Small intestine (tissue), 7 donors: ENCODE measurements at regions not wholly inside any gene's neighbourhood (a gene's known extent, or its start where the extent isn't known, plus 50 kb on each side); places are given as distances from the start of the nearest gene placed in this dataset.

Experiments
- DNase-seq, 2 donors: peaks; one replicate each; pipeline versions ENCODE4 v3.0.0 to v3.0.0-alpha.2; 2013
- FAIRE-seq: peaks from 2 replicates; lab custom pipeline; 2012; peaks lifted over from hg19 to GRCh38; lab: Jason Lieb, UNC
- H3K27ac ChIP-seq, 3 donors: one replicate each; pipeline ENCODE4 v1.5.1; 2013; ENCODE audit warnings: low read length in 2 of 3, mild to moderate bottlenecking in 2 of 3, control low read depth in 1 of 3, inconsistent platforms in 1 of 3, low read depth in 1 of 3, moderate library complexity in 1 of 3
- H3K27me3 ChIP-seq, 3 donors: one replicate each; pipeline ENCODE4 v1.6.1; 2013; ENCODE audit warnings: low read length in 3 of 3, inconsistent platforms in 1 of 3; ENCODE audit not compliant: control insufficient read depth in 3 of 3, insufficient read depth in 3 of 3
- H3K36me3 ChIP-seq, 3 donors: one replicate each; pipeline ENCODE4 v1.6.1; 2013; ENCODE audit warnings: low read length in 3 of 3, inconsistent platforms in 1 of 3, low read depth in 1 of 3, mild to moderate bottlenecking in 1 of 3, moderate library complexity in 1 of 3; ENCODE audit not compliant: control insufficient read depth in 3 of 3, insufficient read depth in 2 of 3
- H3K4me1 ChIP-seq, 3 donors: one replicate each; pipeline ENCODE4 v1.6.1; 2013; ENCODE audit warnings: low read length in 2 of 3, inconsistent platforms in 1 of 3, low read depth in 1 of 3, mild to moderate bottlenecking in 1 of 3, moderate library complexity in 1 of 3; ENCODE audit not compliant: control insufficient read depth in 3 of 3, insufficient read depth in 2 of 3
- H3K4me3 ChIP-seq, 3 donors: one replicate each; pipeline ENCODE4 v1.5.1; 2013; ENCODE audit warnings: low read length in 3 of 3, control low read depth in 1 of 3, inconsistent platforms in 1 of 3, low read depth in 1 of 3, mild to moderate bottlenecking in 1 of 3, moderate library complexity in 1 of 3
- H3K9me3 ChIP-seq, 2 donors: one replicate each; pipeline ENCODE4 v1.6.1; 2013; ENCODE audit warnings: low read depth in 1 of 2, low read length in 1 of 2; ENCODE audit not compliant: control insufficient read depth in 2 of 2, insufficient read depth in 1 of 2
- WGBS, 3 donors: extraction: QIAGEN DNeasy Blood & Tissue Kit; methylation state at CpG; one replicate each; pipeline ENCODE4 v1.1.7; 2013; 5-methylcytosine and 5-hydroxymethylcytosine counted together
- donor health status: healthy with polysubstance abuse.
- donor health status: control.
- donor health status: control.
- donor health status: Bipolar disorder and iron deficiency.
- donor health status: healthy.

- 39 to 73% (median 49%) methylated on average over 5 of the region's 5 CpGs for WGBS, 3 donors
- no peaks in the 10 kb centered on the region for H3K27me3 ChIP-seq
- H3K9me3 ChIP-seq = no peaks in the 10 kb centered on the region
- no peaks in the 10 kb centered on the region for H3K36me3 ChIP-seq
- no peaks in the 10 kb centered on the region for H3K4me1 ChIP-seq
- FAIRE-seq (no peak), DNase-seq (peak in 1 of 2 donors; percentile 12)
- no peak overlapping the region for H3K27ac ChIP-seq
- no peak overlapping the region for H3K4me3 ChIP-seq
These were observed 394.5 kb upstream of the KIRREL3 start for GRCh38 chr11:127395034-127395433.

DNA sequence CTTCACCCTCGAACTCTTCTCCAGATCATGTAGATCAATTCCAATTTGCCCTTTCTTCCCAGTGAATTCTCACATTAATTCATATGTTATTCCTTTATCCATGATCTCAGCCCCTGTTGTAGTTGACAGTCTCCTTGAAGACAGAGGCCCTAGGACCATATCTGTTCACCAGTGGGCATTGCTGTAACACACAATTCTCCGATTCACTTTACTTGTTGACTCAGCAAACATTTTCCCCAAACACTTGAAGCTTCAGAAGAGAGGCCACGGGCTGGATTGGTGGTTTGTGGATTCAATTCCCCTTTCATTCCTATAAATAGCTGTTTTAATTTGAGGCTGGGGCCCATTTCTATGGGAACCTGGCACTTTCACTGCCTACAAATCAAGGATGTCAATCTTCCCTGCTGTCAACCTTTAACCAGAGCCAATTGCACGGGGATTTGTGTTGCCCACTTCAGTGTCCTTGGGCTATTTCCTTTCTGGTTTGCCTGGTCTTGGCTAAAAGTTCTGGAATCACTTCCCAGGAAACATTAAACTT is 393.0 kb upstream of the KIRREL3 start:
- Histone ChIP-seq H3K4me1 (no peaks in the 10 kb centered on the region), H3K4me3 (no peak overlapping the region), H3K9me3 (no peaks in the 10 kb centered on the region), H3K27ac (no peak overlapping the region), H3K27me3 (no peaks in the 10 kb centered on the region), H3K36me3 (no peaks in the 10 kb centered on the region)
- 63 to 67% (median 65%) methylated on average over 4 of the region's 4 CpGs for WGBS, 3 donors
- no peak for FAIRE-seq
- DNase-seq = no peak

DNA sequence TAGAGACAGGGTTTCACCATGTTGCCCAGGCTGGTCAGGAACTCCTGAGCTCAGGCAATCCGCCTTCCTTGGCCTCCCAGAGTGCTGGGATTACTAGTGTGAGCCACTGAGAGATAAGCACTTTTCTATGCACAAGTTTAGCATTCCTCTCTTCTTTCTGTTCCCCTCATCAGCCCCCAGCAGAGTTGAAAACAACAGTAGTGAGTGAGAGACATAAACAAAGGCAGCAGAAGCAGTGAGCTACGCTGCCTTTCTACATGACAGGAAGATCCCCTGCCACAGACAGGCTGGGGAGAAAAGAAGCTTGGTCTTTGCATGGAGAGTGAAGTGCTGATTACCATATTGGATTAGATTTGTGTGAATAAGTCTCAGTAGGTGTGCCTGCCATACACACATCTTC is 392.0 kb upstream of the KIRREL3 start:
- DNase-seq = no peak
- no peaks in the 10 kb centered on the region for H3K36me3 ChIP-seq
- WGBS, 3 donors = 29 to 62% (median 31%) methylated on average over 2 of the region's 2 CpGs
- no peak overlapping the region for H3K27ac ChIP-seq
- FAIRE-seq = no peak
- no peaks in the 10 kb centered on the region for H3K27me3 ChIP-seq
- H3K9me3 ChIP-seq = no peaks in the 10 kb centered on the region
- no peak overlapping the region for H3K4me3 ChIP-seq
- no peaks in the 10 kb centered on the region for H3K4me1 ChIP-seq

DNA sequence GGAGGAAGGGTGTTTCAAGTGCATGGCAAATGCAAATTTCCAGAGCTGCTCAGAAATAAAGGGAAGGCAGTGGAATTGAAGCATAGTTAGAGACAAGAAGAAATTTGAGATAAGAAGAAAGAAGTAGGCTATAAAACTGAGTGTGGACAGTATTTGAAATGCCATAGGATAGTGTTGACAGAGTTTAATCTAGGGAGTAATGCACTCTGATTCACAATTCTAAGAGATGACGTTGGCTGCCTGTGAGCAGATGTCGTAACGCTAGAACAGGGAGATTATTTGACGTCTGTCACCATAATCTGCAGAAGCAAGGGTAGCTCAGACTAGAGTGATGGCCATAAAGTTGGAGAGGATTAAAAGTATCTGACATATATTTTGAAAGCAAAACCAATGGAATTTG is 389.9 kb upstream of the KIRREL3 start:
- DNase-seq (peak in 1 of 2 donors; percentile 15), FAIRE-seq (no peak)
- Histone ChIP-seq H3K4me3 (no peak overlapping the region), H3K27me3 (no peaks in the 10 kb centered on the region), H3K27ac (no peak overlapping the region), H3K9me3 (no peaks in the 10 kb centered on the region), H3K4me1 (no peaks in the 10 kb centered on the region), H3K36me3 (no peaks in the 10 kb centered on the region)
- WGBS, 3 donors = 22 to 64% (median 50%) methylated on average over 4 of the region's 4 CpGs

GRCh38 chr11:127385071-127385470 is 384.5 kb upstream of the KIRREL3 start:
- H3K4me1 ChIP-seq = no peaks in the 10 kb centered on the region
- DNase-seq (no peak), FAIRE-seq (no peak)
- H3K9me3 ChIP-seq = no peaks in the 10 kb centered on the region
- no peaks in the 10 kb centered on the region for H3K36me3 ChIP-seq
- 76 to 84% (median 78%) methylated on average over 10 of the region's 10 CpGs for WGBS, 3 donors
- H3K27ac ChIP-seq = no peak overlapping the region
- no peaks in the 10 kb centered on the region for H3K27me3 ChIP-seq
- H3K4me3 ChIP-seq = no peak overlapping the region

DNA sequence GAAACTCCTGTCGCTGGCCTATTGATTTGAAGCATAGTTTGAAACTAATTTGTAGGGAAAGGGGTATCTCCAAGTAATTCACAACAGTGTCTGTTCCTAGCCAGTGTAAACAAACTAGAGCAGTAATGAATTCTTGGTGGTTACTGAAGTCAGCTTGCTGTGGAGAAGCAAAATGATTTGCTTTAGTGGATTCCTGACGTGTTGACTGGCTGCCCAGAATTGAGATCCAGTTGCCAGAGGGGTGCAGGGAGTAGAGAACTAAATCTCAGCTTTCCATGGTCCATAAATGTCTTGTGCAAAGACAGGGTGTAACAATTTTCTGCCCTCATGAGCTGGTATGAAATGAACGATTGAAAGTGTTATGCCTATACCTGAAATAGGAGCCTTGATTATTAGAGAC is 382.5 kb upstream of the KIRREL3 start:
- WGBS, 3 donors = 58 to 61% (median 60%) methylated on average over 3 of the region's 3 CpGs
- FAIRE-seq = no peak

DNA sequence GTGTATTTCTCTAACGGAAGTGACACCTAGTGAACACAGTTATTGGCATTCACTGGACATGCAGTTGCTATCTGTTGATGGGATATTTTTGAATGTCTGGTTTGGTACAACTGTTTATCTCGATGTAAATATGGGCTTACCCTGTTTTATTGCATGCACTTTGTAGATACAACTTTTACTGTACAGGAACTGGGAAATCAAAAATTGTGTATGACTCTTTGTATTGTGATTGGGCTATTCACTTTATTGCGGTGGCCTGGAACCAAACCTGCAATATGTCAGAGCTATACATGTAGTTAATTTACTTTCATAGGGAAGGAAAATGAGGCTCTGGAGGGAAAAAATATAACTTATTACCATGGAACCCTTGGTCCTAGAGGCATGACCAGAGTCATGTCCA is 380.7 kb upstream of the KIRREL3 start:
- H3K27me3 ChIP-seq = no peaks in the 10 kb centered on the region
- no peak for FAIRE-seq
- no peak overlapping the region for H3K27ac ChIP-seq
- no peaks in the 10 kb centered on the region for H3K4me1 ChIP-seq
- DNase-seq = no peak
- no peak overlapping the region for H3K4me3 ChIP-seq
- WGBS, 3 donors = 44 to 76% (median 63%) methylated on average over 3 of the region's 3 CpGs
- H3K36me3 ChIP-seq = no peaks in the 10 kb centered on the region
- H3K9me3 ChIP-seq = no peaks in the 10 kb centered on the region

More for the DNA sequence above, 382.5 kb upstream of the KIRREL3 start:
- no peak overlapping the region for H3K4me3 ChIP-seq
- H3K9me3 ChIP-seq = no peaks in the 10 kb centered on the region
- H3K36me3 ChIP-seq = no peaks in the 10 kb centered on the region
- H3K4me1 ChIP-seq = no peaks in the 10 kb centered on the region
- DNase-seq = no peak
- no peaks in the 10 kb centered on the region for H3K27me3 ChIP-seq
- no peak overlapping the region for H3K27ac ChIP-seq

- no peak for DNase-seq
These were observed 379.1 kb upstream of the KIRREL3 start for GRCh38 chr11:127379686-127380085.

GRCh38 chr11:127376301-127376700 is 375.7 kb upstream of the KIRREL3 start:
- no peak for FAIRE-seq

More at GRCh38 chr11:127379686-127380085, 379.1 kb upstream of the KIRREL3 start:
- no peaks in the 10 kb centered on the region for H3K36me3 ChIP-seq
- no peaks in the 10 kb centered on the region for H3K27me3 ChIP-seq
- no peak overlapping the region for H3K27ac ChIP-seq
- H3K4me1 ChIP-seq = no peaks in the 10 kb centered on the region
- no peaks in the 10 kb centered on the region for H3K9me3 ChIP-seq
- H3K4me3 ChIP-seq = no peak overlapping the region
- no peak for FAIRE-seq
- 84 to 87% (median 85%) methylated on average over 2 of the region's 2 CpGs for WGBS, 3 donors

More at GRCh38 chr11:127376301-127376700, 375.7 kb upstream of the KIRREL3 start:
- Histone ChIP-seq H3K4me1 (no peaks in the 10 kb centered on the region), H3K27ac (no peak overlapping the region), H3K4me3 (no peak overlapping the region), H3K27me3 (no peaks in the 10 kb centered on the region), H3K36me3 (no peaks in the 10 kb centered on the region), H3K9me3 (no peaks in the 10 kb centered on the region)
- WGBS, 3 donors = 68 to 84% (median 83%) methylated on average over 2 of the region's 2 CpGs
- no peak for DNase-seq
